ENCODE measurements at regions not wholly inside any gene's neighbourhood (a gene's known extent, or its start where the extent isn't known, plus 50 kb on each side); places are given as distances from the start of the nearest gene placed in this dataset.

GRCh38 chr10:3424111-3424851 is 251.7 kb upstream of the PITRM1 start:
- DNase-seq (ENCODE audit: low spot score) = peak; percentile 29

GRCh38 chr10:3423384-3423783 is 250.8 kb upstream of the PITRM1 start:
- no peak for DNase-seq (ENCODE audit: low spot score)

GRCh38 chr10:3422282-3422681 is 249.7 kb upstream of the PITRM1 start:
- DNase-seq (ENCODE audit: low spot score) = no peak

- no peak for DNase-seq (ENCODE audit: low spot score)
These were observed 249.1 kb upstream of the PITRM1 start for GRCh38 chr10:3421537-3422257.

- DNase-seq (ENCODE audit: low spot score) = no peak
These were observed 248.2 kb upstream of the PITRM1 start for GRCh38 chr10:3420527-3421469.

GRCh38 chr10:3419719-3420495 is 247.3 kb upstream of the PITRM1 start:
- DNase-seq (ENCODE audit: low spot score) = no peak

- no peak for DNase-seq (ENCODE audit: low spot score)
These were observed 246.3 kb upstream of the PITRM1 start for GRCh38 chr10:3418926-3419325.

GRCh38 chr10:3418041-3418754 is 245.6 kb upstream of the PITRM1 start:
- DNase-seq (ENCODE audit: low spot score) = no peak

GRCh38 chr10:3417096-3417495 is 244.5 kb upstream of the PITRM1 start:
- no peak for DNase-seq (ENCODE audit: low spot score)

- DNase-seq (ENCODE audit: low spot score) = no peak
These were observed 243.5 kb upstream of the PITRM1 start for GRCh38 chr10:3415878-3416605.

GRCh38 chr10:3415038-3415736 is 242.6 kb upstream of the PITRM1 start:
- DNase-seq (ENCODE audit: low spot score) = no peak

- no peak for DNase-seq (ENCODE audit: low spot score)
These were observed 242.1 kb upstream of the PITRM1 start for GRCh38 chr10:3414667-3415023.

- no peak for DNase-seq (ENCODE audit: low spot score)
These were observed 241.5 kb upstream of the PITRM1 start for GRCh38 chr10:3413937-3414666.

- DNase-seq (ENCODE audit: low spot score) = no peak
These were observed 240.1 kb upstream of the PITRM1 start for GRCh38 chr10:3412646-3413045.

- DNase-seq (ENCODE audit: low spot score) = no peak
These were observed 239.5 kb upstream of the PITRM1 start for GRCh38 chr10:3412071-3412582.

GRCh38 chr10:3411044-3411443 is 238.5 kb upstream of the PITRM1 start:
- no peak for DNase-seq (ENCODE audit: low spot score)

GRCh38 chr10:3409928-3410327 is 237.3 kb upstream of the PITRM1 start:
- DNase-seq (ENCODE audit: low spot score) = no peak

GRCh38 chr10:3408603-3409365 is 236.2 kb upstream of the PITRM1 start:
- no peak for DNase-seq (ENCODE audit: low spot score)

All from pons (tissue), 1 donor.